Neuronal stem cell (in vitro differentiated cells): ENCODE measurements at regions not wholly inside any gene's neighbourhood (a gene's known extent, or its start where the extent isn't known, plus 50 kb on each side); places are given as distances from the start of the nearest gene placed in this dataset.

Experiments
- DNase-seq: peaks from one replicate; pipeline ENCODE4 v3.0.0-alpha.2; 2013; ENCODE audit warnings: low spot score
- H2AFZ ChIP-seq: one replicate; pipeline ENCODE4 v1.6.1; 2013; ENCODE audit warnings: mild to moderate bottlenecking, low read length, inconsistent platforms
- H2AK5ac ChIP-seq: 2 replicates; pipeline ENCODE4 v1.6.1; 2013; ENCODE audit warnings: low read depth, mild to moderate bottlenecking, inconsistent platforms, low read length, moderate library complexity, mixed read lengths
- H2BK120ac ChIP-seq: 2 replicates; pipeline ENCODE4 v1.6.1; 2013; ENCODE audit warnings: low read depth, mild to moderate bottlenecking, inconsistent platforms, low read length, moderate library complexity, mixed read lengths
- H2BK12ac ChIP-seq: one replicate; pipeline ENCODE4 v1.6.1; 2013; ENCODE audit warnings: low read length, inconsistent platforms
- H2BK15ac ChIP-seq: 2 replicates; pipeline ENCODE4 v1.6.1; 2013; ENCODE audit warnings: mild to moderate bottlenecking, low read length, inconsistent platforms, mixed read lengths
- H2BK5ac ChIP-seq: one replicate; pipeline ENCODE4 v1.6.1; 2013; ENCODE audit warnings: inconsistent platforms, mild to moderate bottlenecking, low read length, moderate library complexity
- H3K14ac ChIP-seq: one replicate; pipeline ENCODE4 v1.6.1; 2013; ENCODE audit warnings: low read length, inconsistent platforms
- H3K18ac ChIP-seq: 2 replicates; pipeline ENCODE4 v1.6.1; 2013; ENCODE audit warnings: low read length, inconsistent platforms
- H3K23ac ChIP-seq: 2 replicates; pipeline ENCODE4 v1.6.1; 2013; ENCODE audit warnings: low read depth, mild to moderate bottlenecking, mixed read lengths, low read length, inconsistent platforms; ENCODE audit not compliant: poor library complexity
- H3K27ac ChIP-seq: replicated peaks from 3 replicates; pipeline ENCODE4 v1.5.1; 2013; ENCODE audit warnings: low read length, inconsistent platforms
- H3K27me3 ChIP-seq, 3 experiments: 2 replicates each; pipeline ENCODE4 v1.6.1; 2013; ENCODE audit warnings: low read length in 3 of 3, mild to moderate bottlenecking in 2 of 3, inconsistent platforms in 1 of 3, low read depth in 1 of 3, mixed read lengths in 1 of 3, moderate library complexity in 1 of 3; ENCODE audit not compliant: control insufficient read depth in 3 of 3, insufficient read depth in 3 of 3
- H3K36me3 ChIP-seq, 2 donors: replicated peaks in 1 of 2; 2 replicates each; pipeline ENCODE4 v1.6.1; 2013; ENCODE audit warnings: low read length in 2 of 2; ENCODE audit not compliant: control insufficient read depth in 2 of 2, insufficient read depth in 2 of 2
- H3K4ac ChIP-seq: 2 replicates; pipeline ENCODE4 v1.6.1; 2013; ENCODE audit warnings: inconsistent platforms, mild to moderate bottlenecking, low read length, moderate library complexity
- H3K4me1 ChIP-seq, 2 donors: 1 replicate in 1 of 2; 2 replicates in 1 of 2; pipeline ENCODE4 v1.6.1; 2013; ENCODE audit warnings: low read length in 2 of 2, low read depth in 1 of 2; ENCODE audit not compliant: control insufficient read depth in 2 of 2, insufficient read depth in 1 of 2
- H3K4me2 ChIP-seq: one replicate; pipeline ENCODE4 v1.6.1; 2013; ENCODE audit warnings: mild to moderate bottlenecking, low read length, inconsistent platforms; ENCODE audit not compliant: insufficient read depth, poor library complexity, severe bottlenecking
- H3K4me3 ChIP-seq, 2 donors: 2 replicates each; pipeline ENCODE4 v1.5.1; 2013; ENCODE audit warnings: low read length in 2 of 2, mild to moderate bottlenecking in 2 of 2, inconsistent platforms in 1 of 2, moderate library complexity in 1 of 2
- H3K79me1 ChIP-seq: one replicate; pipeline ENCODE4 v1.6.1; 2013; ENCODE audit warnings: low read depth, mild to moderate bottlenecking, inconsistent platforms, low read length, moderate library complexity
- H3K9ac ChIP-seq: one replicate; pipeline ENCODE4 v1.6.1; 2013; ENCODE audit warnings: mild to moderate bottlenecking, low read depth, low read length, inconsistent platforms; ENCODE audit not compliant: poor library complexity
- H3K9me3 ChIP-seq, 2 donors: replicated peaks in 1 of 2; 2 replicates each; pipeline versions ENCODE3 to v1.6.1; 2013; ENCODE audit warnings: low read length in 2 of 2, mild to moderate bottlenecking in 2 of 2, inconsistent platforms in 1 of 2, low read depth in 1 of 2, mixed read lengths in 1 of 2, moderate library complexity in 1 of 2; ENCODE audit not compliant: control insufficient read depth in 2 of 2, insufficient read depth in 1 of 2
- H4K8ac ChIP-seq: one replicate; pipeline ENCODE4 v1.6.1; 2013; ENCODE audit warnings: low read depth, mild to moderate bottlenecking, inconsistent platforms, low read length, moderate library complexity
- H4K91ac ChIP-seq: one replicate; pipeline ENCODE4 v1.6.1; 2013; ENCODE audit warnings: low read length, low read depth, mild to moderate bottlenecking, inconsistent platforms; ENCODE audit not compliant: poor library complexity
- WGBS, 2 donors: extraction: QIAGEN DNeasy Blood & Tissue Kit; methylation state at CpG; one replicate each; pipeline ENCODE4 v1.1.7; 2013; ENCODE audit warnings: missing lambda C conversion rate in 2 of 2, mixed read lengths in 1 of 2; ENCODE audit not compliant: insufficient read length in 2 of 2, insufficient replicate concordance in 1 of 2; ENCODE audit errors: extremely low coverage in 2 of 2; 5-methylcytosine and 5-hydroxymethylcytosine counted together

GRCh38 chr2:19264852-19265251 lies 93.6 kb downstream of the OSR1 start:
- Histone ChIP-seq H3K23ac (no peak overlapping the region), H3K14ac (no peak overlapping the region), H4K91ac (no peak overlapping the region), H3K27ac (no peak overlapping the region), H2BK120ac (no peak overlapping the region), H2BK15ac (no peak overlapping the region), H3K27me3 (no peaks in the 10 kb centered on the region), H2BK5ac (no peak overlapping the region), H2AFZ (no peak overlapping the region), H3K9me3 (no peaks in the 10 kb centered on the region), H3K4me3 (no peak overlapping the region), H2BK12ac (no peak overlapping the region), H3K4me2 (no peak overlapping the region), H3K36me3 (no peaks in the 10 kb centered on the region), H3K79me1 (no peaks in the 10 kb centered on the region), H3K9ac (no peak overlapping the region), H2AK5ac (no peak overlapping the region), H3K4ac (no peak overlapping the region), H3K18ac (no peak overlapping the region), H4K8ac (no peak overlapping the region), H3K4me1 (no peaks in the 10 kb centered on the region)
- no peak for DNase-seq
- WGBS, 2 donors: no CpG with 5 or more reads among the region's 6 CpGs

GRCh38 chr2:19262150-19262549 lies 96.3 kb downstream of the OSR1 start:
- Histone ChIP-seq H3K23ac (no peak overlapping the region), H3K36me3 (no peaks in the 10 kb centered on the region), H3K9me3 (peaks cover 2 to 4% of the 10 kb centered on the region in 2 donors), H2BK120ac (no peak overlapping the region), H3K27ac (no peak overlapping the region), H3K9ac (no peak overlapping the region), H3K4ac (no peak overlapping the region), H2AK5ac (no peak overlapping the region), H3K4me3 (no peak overlapping the region), H3K18ac (no peak overlapping the region), H3K4me1 (no peaks in the 10 kb centered on the region), H3K4me2 (no peak overlapping the region), H4K91ac (no peak overlapping the region), H3K79me1 (peaks cover 1% of the 10 kb centered on the region), H2BK15ac (no peak overlapping the region), H2BK5ac (no peak overlapping the region), H3K14ac (no peak overlapping the region), H4K8ac (no peak overlapping the region), H3K27me3 (no peaks in the 10 kb centered on the region), H2AFZ (no peak overlapping the region), H2BK12ac (no peak overlapping the region)
- WGBS, 2 donors: no CpG with 5 or more reads among the region's 7 CpGs
- no peak for DNase-seq

- H3K4me3 ChIP-seq: no peak overlapping the region
- H3K4me1 ChIP-seq: no peaks in the 10 kb centered on the region
- H3K79me1 ChIP-seq: peaks cover 1% of the 10 kb centered on the region
- H3K4ac ChIP-seq: no peak overlapping the region
- H3K27me3 ChIP-seq: no peaks in the 10 kb centered on the region
- no peak overlapping the region for H3K27ac ChIP-seq
- H4K91ac ChIP-seq: no peak overlapping the region
- no peak overlapping the region for H3K4me2 ChIP-seq
- no peaks in the 10 kb centered on the region for H3K36me3 ChIP-seq
- no peak overlapping the region for H4K8ac ChIP-seq
- H2BK5ac ChIP-seq: no peak overlapping the region
- no peak overlapping the region for H2BK120ac ChIP-seq
- H3K9ac ChIP-seq: no peak overlapping the region
- no CpG with 5 or more reads among the region's 4 CpGs for WGBS, 2 donors
- no peak overlapping the region for H3K23ac ChIP-seq
- H3K18ac ChIP-seq: no peak overlapping the region
- H2BK12ac ChIP-seq: no peak overlapping the region
- no peak overlapping the region for H2BK15ac ChIP-seq
- H3K14ac ChIP-seq: no peak overlapping the region
- DNase-seq: no peak
- peaks cover 2 to 4% of the 10 kb centered on the region in 2 donors for H3K9me3 ChIP-seq
- no peak overlapping the region for H2AK5ac ChIP-seq
- H2AFZ ChIP-seq: no peak overlapping the region
Measured at GRCh38 chr2:19261061-19261460, 97.4 kb downstream of the OSR1 start.

GRCh38 chr2:19256121-19256601 lies 102.3 kb downstream of the OSR1 start:
- H3K79me1 ChIP-seq: peaks cover 1% of the 10 kb centered on the region
- H4K91ac ChIP-seq: no peak overlapping the region
- peaks cover 2 to 4% of the 10 kb centered on the region in 2 donors for H3K9me3 ChIP-seq
- H2AK5ac ChIP-seq: no peak overlapping the region
- H2BK120ac ChIP-seq: no peak overlapping the region
- no peaks in the 10 kb centered on the region for H3K27me3 ChIP-seq
- H2BK5ac ChIP-seq: no peak overlapping the region
- H3K4me1 ChIP-seq: no peaks in the 10 kb centered on the region
- H2BK12ac ChIP-seq: no peak overlapping the region
- H3K4me3 ChIP-seq: no peak overlapping the region
- no peaks in the 10 kb centered on the region for H3K36me3 ChIP-seq
- H3K27ac ChIP-seq: no peak overlapping the region
- no peak overlapping the region for H3K23ac ChIP-seq
- no peak overlapping the region for H3K4ac ChIP-seq
- no peak overlapping the region for H3K9ac ChIP-seq
- H4K8ac ChIP-seq: no peak overlapping the region
- H3K14ac ChIP-seq: no peak overlapping the region
- DNase-seq: no peak
- no peak overlapping the region for H3K4me2 ChIP-seq
- no peak overlapping the region for H2BK15ac ChIP-seq
- H3K18ac ChIP-seq: no peak overlapping the region
- no peak overlapping the region for H2AFZ ChIP-seq
- WGBS, 2 donors: no CpG with 5 or more reads among the region's 3 CpGs
